Psoas muscle (tissue), 7 donors: ENCODE measurements at regions not wholly inside any gene's neighbourhood (a gene's known extent, or its start where the extent isn't known, plus 50 kb on each side); places are given as distances from the start of the nearest gene placed in this dataset.

Experiments
- ATAC-seq, 4 donors: fragments of 200-7000 bp; cut with Tn5 transposase; one replicate each; pipeline ENCODE4 v1.9.1; 2020; ENCODE audit warnings: moderate library complexity in 3 of 4, mild to moderate bottlenecking in 2 of 4
- DNase-seq, 2 donors: peaks; one replicate each; pipeline ENCODE4 v3.0.0-alpha.2; 2020
- H3K27ac ChIP-seq: fragments of 200-600 bp; one replicate; pipeline ENCODE4 v1.8.0; 2022
- H3K27me3 ChIP-seq, 3 donors: fragments of 200-600 bp in 1 of 3; one replicate each; pipeline versions ENCODE4 v1.6.1 to v1.8.0; 2013 to 2022; ENCODE audit warnings: low read length in 2 of 3, mild to moderate bottlenecking in 2 of 3, moderate library complexity in 1 of 3; ENCODE audit not compliant: insufficient read depth in 3 of 3
- H3K36me3 ChIP-seq, 2 donors: fragments of 200-600 bp in 1 of 2; one replicate each; pipeline versions ENCODE4 v1.6.1 to v1.8.0; 2013 to 2022; ENCODE audit warnings: low read depth in 1 of 2, mild to moderate bottlenecking in 1 of 2, moderate library complexity in 1 of 2; ENCODE audit not compliant: insufficient read depth in 1 of 2
- H3K4me1 ChIP-seq: fragments of 200-600 bp; one replicate; pipeline ENCODE4 v1.8.0; 2022
- H3K4me3 ChIP-seq: fragments of 200-600 bp; one replicate; pipeline ENCODE4 v1.8.0; 2022; ENCODE audit warnings: mild to moderate bottlenecking
- H3K9me3 ChIP-seq: fragments of 200-600 bp; one replicate; pipeline ENCODE4 v1.8.0; 2022
- WGBS, 3 donors: extraction: QIAGEN DNeasy Blood & Tissue Kit; methylation state at CpG; one replicate each; pipeline versions ENCODE4 v1.1.6 to v1.1.7; 2013; 5-methylcytosine and 5-hydroxymethylcytosine counted together
- intact Hi-C, 2 donors: fragments of 100-400 bp; cut with DNase I; formaldehyde crosslinking; loops; one replicate each; pipeline versions ENCODE4 v1.11.0 to v1.14.2; 2022
- TF ChIP-seq, protein P1 (sequence below): fragments of 200-600 bp; IDR thresholded peaks from one replicate; pipeline ENCODE4 v1.8.0; 2022; ENCODE audit warnings: antibody characterized with exemption
- donor health status: healthy with polysubstance abuse.
- donor health status: DM: no; HTN: no; CAD: no; lungs with moderate emphysema.
- donor health status: Bipolar disorder and iron deficiency.
- donor health status: healthy.
- donor health status: DM: yes; HTN: yes; CAD: no.
- donor health status: DM: no; HTN: no; CAD: no.
- donor health status: DM: yes; HTN: yes; CAD: no.

DNA sequence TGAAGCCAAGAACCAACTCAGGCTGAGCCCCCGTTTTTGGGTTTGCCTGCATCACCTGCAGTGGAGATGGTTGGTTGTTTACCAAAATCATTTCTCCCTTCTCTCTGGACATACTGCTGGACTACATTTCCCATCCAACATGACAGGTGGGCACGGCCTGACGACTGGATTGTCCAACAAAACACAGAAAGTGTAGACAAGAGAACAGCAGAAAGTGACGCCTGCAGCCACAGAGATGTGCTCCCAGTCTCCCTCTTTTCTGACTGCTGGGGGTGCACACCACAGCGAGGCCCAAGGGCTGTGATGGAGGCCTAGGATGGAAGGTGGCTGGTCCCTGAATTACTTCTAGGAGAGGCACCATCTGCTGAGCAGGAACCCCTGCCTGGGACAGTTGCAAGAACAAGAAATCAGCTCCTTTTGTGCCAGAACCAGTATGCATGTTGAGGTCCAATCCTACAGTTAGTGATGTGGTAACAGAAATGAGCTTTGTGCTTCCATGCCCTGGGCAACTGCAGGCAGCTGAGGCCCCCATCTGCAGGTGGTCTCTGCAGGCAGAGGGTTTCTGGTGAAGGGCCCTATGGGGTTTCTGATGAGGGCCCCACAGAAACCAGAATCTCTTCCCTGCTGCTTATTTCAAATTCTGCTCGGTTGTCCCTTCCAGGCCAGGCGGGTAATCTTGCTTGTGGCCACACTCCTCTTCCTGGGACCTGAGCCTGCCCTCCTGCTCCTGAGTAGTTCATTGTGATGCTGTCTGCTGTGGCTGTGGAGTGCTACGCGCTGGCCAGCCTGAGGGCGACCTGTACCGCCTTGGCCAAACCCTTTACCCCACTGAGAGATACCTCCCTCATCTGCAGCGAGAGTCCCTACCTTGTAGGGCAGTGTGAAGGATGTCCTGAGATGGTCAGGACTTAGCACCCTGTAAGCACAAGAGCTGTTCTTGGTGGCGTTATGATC lies 168.3 kb downstream of the ASB1 start:
- H3K4me3 ChIP-seq: no peak overlapping the region
- H3K4me1 ChIP-seq: peaks cover 6% of the 10 kb centered on the region
- no peak for ATAC-seq
- no peaks in the 10 kb centered on the region for H3K36me3 ChIP-seq
- no peak for DNase-seq
- no peak overlapping the region for H3K27ac ChIP-seq
- H3K9me3 ChIP-seq: no peaks in the 10 kb centered on the region
- TF ChIP-seq, protein P1, sequence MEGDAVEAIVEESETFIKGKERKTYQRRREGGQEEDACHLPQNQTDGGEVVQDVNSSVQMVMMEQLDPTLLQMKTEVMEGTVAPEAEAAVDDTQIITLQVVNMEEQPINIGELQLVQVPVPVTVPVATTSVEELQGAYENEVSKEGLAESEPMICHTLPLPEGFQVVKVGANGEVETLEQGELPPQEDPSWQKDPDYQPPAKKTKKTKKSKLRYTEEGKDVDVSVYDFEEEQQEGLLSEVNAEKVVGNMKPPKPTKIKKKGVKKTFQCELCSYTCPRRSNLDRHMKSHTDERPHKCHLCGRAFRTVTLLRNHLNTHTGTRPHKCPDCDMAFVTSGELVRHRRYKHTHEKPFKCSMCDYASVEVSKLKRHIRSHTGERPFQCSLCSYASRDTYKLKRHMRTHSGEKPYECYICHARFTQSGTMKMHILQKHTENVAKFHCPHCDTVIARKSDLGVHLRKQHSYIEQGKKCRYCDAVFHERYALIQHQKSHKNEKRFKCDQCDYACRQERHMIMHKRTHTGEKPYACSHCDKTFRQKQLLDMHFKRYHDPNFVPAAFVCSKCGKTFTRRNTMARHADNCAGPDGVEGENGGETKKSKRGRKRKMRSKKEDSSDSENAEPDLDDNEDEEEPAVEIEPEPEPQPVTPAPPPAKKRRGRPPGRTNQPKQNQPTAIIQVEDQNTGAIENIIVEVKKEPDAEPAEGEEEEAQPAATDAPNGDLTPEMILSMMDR: no peak
- H3K27me3 ChIP-seq: no peaks in the 10 kb centered on the region
- 90 to 92% (median 92%) methylated on average over 13 of the region's 13 CpGs for WGBS, 3 donors
- intact Hi-C loops: loop anchor here (10.0 kb wide), 1 partner anchor 220 kb away; no protein-coding TSS in a partner anchor

DNA sequence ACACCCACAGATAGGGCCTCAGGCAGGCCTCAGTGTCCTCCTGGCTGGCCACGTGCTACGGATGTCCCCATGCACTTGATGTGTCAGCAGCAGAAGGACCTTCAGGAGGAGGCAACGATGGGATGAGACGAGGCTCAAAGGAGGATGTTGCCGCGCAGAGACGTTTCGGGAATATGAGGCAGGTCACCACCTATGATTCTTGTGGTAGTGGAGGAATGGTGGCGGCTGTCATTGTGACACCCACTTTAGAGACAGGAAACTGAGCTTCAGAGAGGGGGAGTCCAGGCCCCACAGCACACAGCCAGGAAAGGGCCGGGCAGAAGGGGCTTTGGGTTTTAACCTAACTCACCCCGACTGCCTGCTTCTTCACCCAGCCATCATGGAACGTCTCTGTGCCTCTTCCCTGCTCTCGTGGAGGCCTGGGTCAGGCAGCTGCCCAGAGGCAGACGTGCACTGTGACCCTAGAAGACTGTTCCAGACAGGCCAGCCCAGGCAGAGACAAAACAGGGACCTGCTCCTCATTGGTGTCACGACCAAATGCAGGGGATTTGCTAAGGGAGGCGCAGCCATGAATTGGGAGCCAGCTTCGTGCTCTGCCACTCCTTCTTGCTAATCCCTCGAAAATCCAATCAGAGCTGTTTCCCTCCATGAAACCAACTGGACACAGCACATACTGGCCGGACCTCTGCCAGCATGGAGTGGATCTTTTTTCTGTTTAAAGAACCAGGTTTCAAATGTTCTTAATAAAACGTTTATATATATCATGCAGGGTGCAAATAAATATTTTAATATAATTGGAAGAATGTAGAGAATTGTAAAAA lies 169.2 kb downstream of the ASB1 start:
- ATAC-seq (peak in 3 of 4 donors; percentile 5 to 48 (median 26)), DNase-seq (no peak)
- Histone ChIP-seq H3K27ac (peak overlapping the region; percentile 66), H3K4me3 (no peak overlapping the region), H3K36me3 (no peaks in the 10 kb centered on the region), H3K9me3 (no peaks in the 10 kb centered on the region), H3K27me3 (no peaks in the 10 kb centered on the region), H3K4me1 (peaks cover 6% of the 10 kb centered on the region)
- intact Hi-C loops: loop anchor here (10.0 kb wide), 1 partner anchor 221 kb away; no protein-coding TSS in a partner anchor
- 66 to 72% (median 71%) methylated on average over 20 of the region's 20 CpGs for WGBS, 3 donors
- TF ChIP-seq, protein P1: no peak

DNA sequence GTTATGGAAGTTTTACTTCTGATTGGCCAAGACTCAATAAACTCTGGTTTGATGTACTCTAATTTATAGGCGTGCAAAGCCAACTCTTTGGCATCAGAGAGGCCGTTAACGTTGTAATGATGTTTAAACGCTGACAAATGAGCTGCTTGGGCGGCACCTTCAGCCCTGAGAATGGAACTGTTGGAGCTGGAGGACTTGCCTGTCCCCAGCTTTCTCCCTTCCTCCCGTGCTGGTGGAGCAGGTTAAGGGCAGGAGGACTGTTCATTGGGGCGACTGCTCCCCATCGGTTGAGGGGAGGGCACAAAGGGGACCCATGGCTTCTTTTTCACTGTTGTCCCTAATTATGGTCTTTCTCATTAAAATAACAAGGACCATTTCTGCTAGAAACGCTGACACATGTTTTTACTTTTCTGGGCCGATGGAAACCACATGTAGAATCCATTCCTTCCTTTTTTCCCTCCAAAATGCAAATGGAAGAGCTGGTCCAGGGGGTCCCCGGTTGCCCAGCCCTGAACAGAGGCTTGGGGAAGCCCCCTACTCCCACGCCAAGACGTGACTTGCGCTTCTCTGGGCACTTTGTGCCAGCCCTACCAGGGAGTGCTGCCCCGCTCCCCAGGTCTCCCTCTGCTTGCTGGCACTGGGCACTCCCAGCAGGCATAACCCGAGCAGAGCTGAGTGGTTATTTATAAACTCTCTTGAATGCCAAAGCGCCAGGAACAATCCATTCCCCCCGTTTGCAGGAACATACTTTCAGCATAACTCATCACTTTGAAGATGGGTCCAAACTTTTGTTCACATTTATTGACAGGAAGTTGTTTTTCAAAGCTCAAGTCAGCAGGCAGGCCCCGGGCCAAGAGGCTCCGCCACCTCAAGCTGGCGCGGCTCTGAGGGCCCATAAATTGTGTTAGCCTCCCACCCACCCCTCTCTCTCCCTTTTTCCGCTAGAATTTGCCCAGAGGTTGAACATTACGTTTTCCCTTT lies 170.1 kb downstream of the ASB1 start:
- TF ChIP-seq, protein P1: no peak
- H3K9me3 ChIP-seq: no peaks in the 10 kb centered on the region
- 19 to 22% (median 19%) methylated on average over 24 of the region's 24 CpGs for WGBS, 3 donors
- no peaks in the 10 kb centered on the region for H3K36me3 ChIP-seq
- ATAC-seq (peak; percentile 84 to 88 (median 86)), DNase-seq (peak; percentile 71 to 85)
- H3K4me1 ChIP-seq: peaks cover 6% of the 10 kb centered on the region
- H3K27ac ChIP-seq: peak overlapping the region; percentile 66
- intact Hi-C loops: loop anchor here (10.0 kb wide), 1 partner anchor 222 kb away; no protein-coding TSS in a partner anchor
- H3K27me3 ChIP-seq: no peaks in the 10 kb centered on the region
- H3K4me3 ChIP-seq: no peak overlapping the region
